ENCODE measurements at regions not wholly inside any gene's neighbourhood (a gene's known extent, or its start where the extent isn't known, plus 50 kb on each side); places are given as distances from the start of the nearest gene placed in this dataset.

- DNase-seq: no peak
Observed at GRCh38 chr2:128439791-128440665, 121.4 kb upstream of the HS6ST1 start.

GRCh38 chr2:128440666-128441340, 122.1 kb upstream of the HS6ST1 start:
- no peak for DNase-seq

- DNase-seq: no peak
Observed at GRCh38 chr2:128441341-128442052, 122.8 kb upstream of the HS6ST1 start.

- DNase-seq: no peak
Observed at GRCh38 chr2:128442053-128442751, 123.5 kb upstream of the HS6ST1 start.

GRCh38 chr2:128442891-128443302, 124.2 kb upstream of the HS6ST1 start:
- no peak for DNase-seq

- no peak for DNase-seq
Observed at GRCh38 chr2:128444121-128444771, 125.6 kb upstream of the HS6ST1 start.

GRCh38 chr2:128444816-128445522, 126.3 kb upstream of the HS6ST1 start:
- DNase-seq: no peak

GRCh38 chr2:128445523-128445900, 126.8 kb upstream of the HS6ST1 start:
- no peak for DNase-seq

GRCh38 chr2:128446049-128446873, 127.6 kb upstream of the HS6ST1 start:
- DNase-seq: no peak

- DNase-seq: no peak
Observed at GRCh38 chr2:128446874-128447537, 128.3 kb upstream of the HS6ST1 start.

GRCh38 chr2:128447538-128447995, 128.9 kb upstream of the HS6ST1 start:
- no peak for DNase-seq

- no peak for DNase-seq
Observed at GRCh38 chr2:128448331-128449225, 129.9 kb upstream of the HS6ST1 start.

- no peak for DNase-seq
Observed at GRCh38 chr2:128449226-128450061, 130.8 kb upstream of the HS6ST1 start.

- DNase-seq: no peak
Observed at GRCh38 chr2:128450211-128451024, 131.8 kb upstream of the HS6ST1 start.

GRCh38 chr2:128451084-128452023, 132.7 kb upstream of the HS6ST1 start:
- DNase-seq: no peak

GRCh38 chr2:128452024-128452411, 133.3 kb upstream of the HS6ST1 start:
- DNase-seq: no peak

Measured in activated CD4-positive, CD25-positive, alpha-beta regulatory T cell (primary cell).